Spleen (tissue), 7 donors: ENCODE measurements at regions not wholly inside any gene's neighbourhood (a gene's known extent, or its start where the extent isn't known, plus 50 kb on each side); places are given as distances from the start of the nearest gene placed in this dataset.
"Not testable (repeated sequence)": the region's sequence is repeated elsewhere in the genome, so short reads cannot be mapped to it uniquely, and the experiment has no call there.

ENCODE experiments used
- POLR2A ChIP-seq, 3 donors: fragments of 450-650 bp; IDR thresholded peaks; one replicate each; pipeline ENCODE4 v1.5.1; 2017; ENCODE audit warnings: antibody characterized with exemption in 3 of 3, mild to moderate bottlenecking in 1 of 3
- TF ChIP-seq, protein P1 (sequence below), 11 experiments: fragments of 200-600 bp in 7 of 11; fragments of 450-650 bp in 4 of 11; sonication (generic) in 4 of 11; IDR thresholded peaks in 8 of 11; conservative IDR thresholded peaks in 3 of 11; 1 replicate in 7 of 11; 2 replicates in 4 of 11; pipeline versions ENCODE4 v1.4.0 to v1.8.0; 2016 to 2021; ENCODE audit warnings: antibody characterized with exemption in 11 of 11, inconsistent platforms in 4 of 11, mild to moderate bottlenecking in 1 of 11
- donor health status: DM: no; HTN: no; CAD: no; lungs with moderate emphysema.
- donor health status: DM: no; HTN: no; CAD: no.
- donor health status: DM: no; HTN: no; CAD: no.

GRCh38 chr15:32242780-32243528, 160.1 kb downstream of the GOLGA8K start:
- TF ChIP-seq POLR2A (IDR thresholded peaks at IDR 0.05) = not testable (repeated sequence)
- TF ChIP-seq, protein P1, sequence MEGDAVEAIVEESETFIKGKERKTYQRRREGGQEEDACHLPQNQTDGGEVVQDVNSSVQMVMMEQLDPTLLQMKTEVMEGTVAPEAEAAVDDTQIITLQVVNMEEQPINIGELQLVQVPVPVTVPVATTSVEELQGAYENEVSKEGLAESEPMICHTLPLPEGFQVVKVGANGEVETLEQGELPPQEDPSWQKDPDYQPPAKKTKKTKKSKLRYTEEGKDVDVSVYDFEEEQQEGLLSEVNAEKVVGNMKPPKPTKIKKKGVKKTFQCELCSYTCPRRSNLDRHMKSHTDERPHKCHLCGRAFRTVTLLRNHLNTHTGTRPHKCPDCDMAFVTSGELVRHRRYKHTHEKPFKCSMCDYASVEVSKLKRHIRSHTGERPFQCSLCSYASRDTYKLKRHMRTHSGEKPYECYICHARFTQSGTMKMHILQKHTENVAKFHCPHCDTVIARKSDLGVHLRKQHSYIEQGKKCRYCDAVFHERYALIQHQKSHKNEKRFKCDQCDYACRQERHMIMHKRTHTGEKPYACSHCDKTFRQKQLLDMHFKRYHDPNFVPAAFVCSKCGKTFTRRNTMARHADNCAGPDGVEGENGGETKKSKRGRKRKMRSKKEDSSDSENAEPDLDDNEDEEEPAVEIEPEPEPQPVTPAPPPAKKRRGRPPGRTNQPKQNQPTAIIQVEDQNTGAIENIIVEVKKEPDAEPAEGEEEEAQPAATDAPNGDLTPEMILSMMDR (IDR thresholded peaks at IDR 0.05 in 8 of 11, conservative IDR thresholded peaks at IDR 0.05 in 3 of 11) = not testable (repeated sequence)
